HL-60 (cell line): ENCODE measurements at regions not wholly inside any gene's neighbourhood (a gene's known extent, or its start where the extent isn't known, plus 50 kb on each side); places are given as distances from the start of the nearest gene placed in this dataset.

Experiments
- DNase-seq, 2 experiments: peaks; one replicate each; pipeline ENCODE4 v3.0.0-alpha.2; 2010 to 2020; ENCODE audit warnings: low read depth in 1 of 2, low spot score in 1 of 2
- H3K27ac ChIP-seq: fragments of 250-450 bp; sonication (Bioruptor Pico); replicated peaks from 2 replicates; pipeline ENCODE4 v1.5.1; 2020; ENCODE audit warnings: mild to moderate bottlenecking, moderate library complexity
- H3K27me3 ChIP-seq: fragments of 250-450 bp; sonication (Bioruptor Pico); 2 replicates; pipeline ENCODE4 v1.5.1; 2021; ENCODE audit warnings: mild to moderate bottlenecking, moderate library complexity; ENCODE audit not compliant: insufficient read depth, poor library complexity, severe bottlenecking
- H3K4me3 ChIP-seq: replicated peaks from 2 replicates; pipeline ENCODE4 v1.5.1; 2011; ENCODE audit warnings: mild to moderate bottlenecking, control low read depth, low read length; ENCODE audit not compliant: insufficient read depth
- CTCF ChIP-seq: IDR thresholded peaks from one replicate; pipeline ENCODE4 v1.5.1; 2011; ENCODE audit warnings: low read length, control low read depth, inconsistent platforms; ENCODE audit not compliant: insufficient read depth
- GABPA ChIP-seq: IDR thresholded peaks from 2 replicates; pipeline ENCODE4 v1.6.1; 2012; ENCODE audit warnings: low read depth
- POLR2AphosphoS5 ChIP-seq: IDR thresholded peaks from 2 replicates; pipeline ENCODE4 v1.6.1; 2012; ENCODE audit warnings: low read depth
- REST ChIP-seq: IDR thresholded peaks from 2 replicates; pipeline ENCODE4 v1.6.1; 2012; ENCODE audit warnings: low read depth; ENCODE audit not compliant: insufficient replicate concordance
- SPI1 ChIP-seq: IDR thresholded peaks from 2 replicates; pipeline ENCODE4 v1.6.1; 2012; ENCODE audit warnings: low read depth, mild to moderate bottlenecking, borderline replicate concordance

DNA sequence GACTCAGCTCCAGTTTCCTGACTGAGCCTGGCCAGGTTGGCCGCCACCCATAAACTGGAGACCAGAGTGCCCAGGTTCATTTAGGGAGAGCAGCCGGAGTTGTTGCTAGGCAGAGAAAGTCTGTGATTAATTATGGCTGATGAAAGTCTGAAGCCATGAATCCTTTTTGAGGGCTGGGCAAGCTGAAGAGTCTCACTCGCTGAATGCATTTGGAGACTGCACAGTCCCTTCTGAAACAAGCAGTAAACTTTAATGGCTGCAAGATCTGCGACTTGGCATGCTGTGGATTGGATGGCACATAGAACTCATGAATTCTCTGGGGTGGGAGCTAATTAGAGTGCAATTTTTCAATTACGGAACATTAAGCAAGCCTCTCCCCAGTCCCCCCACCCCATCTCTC, 282.1 kb downstream of the RPLP1 start:
- Histone ChIP-seq H3K4me3 (no peak overlapping the region), H3K27ac (no peak overlapping the region), H3K27me3 (no peaks in the 10 kb centered on the region)
- TF ChIP-seq CTCF (no peak), REST (no peak), SPI1 (no peak), GABPA (no peak), POLR2AphosphoS5 (no peak)
- DNase-seq, result no peak

GRCh38 chr15:69735121-69735520, 282.5 kb downstream of the RPLP1 start:
- no peak for DNase-seq
- no peak for TF ChIP-seq CTCF
- no peak for TF ChIP-seq SPI1
- no peak for TF ChIP-seq POLR2AphosphoS5
- H3K4me3 ChIP-seq, result no peak overlapping the region
- no peaks in the 10 kb centered on the region for H3K27me3 ChIP-seq
- H3K27ac ChIP-seq, result no peak overlapping the region

DNA sequence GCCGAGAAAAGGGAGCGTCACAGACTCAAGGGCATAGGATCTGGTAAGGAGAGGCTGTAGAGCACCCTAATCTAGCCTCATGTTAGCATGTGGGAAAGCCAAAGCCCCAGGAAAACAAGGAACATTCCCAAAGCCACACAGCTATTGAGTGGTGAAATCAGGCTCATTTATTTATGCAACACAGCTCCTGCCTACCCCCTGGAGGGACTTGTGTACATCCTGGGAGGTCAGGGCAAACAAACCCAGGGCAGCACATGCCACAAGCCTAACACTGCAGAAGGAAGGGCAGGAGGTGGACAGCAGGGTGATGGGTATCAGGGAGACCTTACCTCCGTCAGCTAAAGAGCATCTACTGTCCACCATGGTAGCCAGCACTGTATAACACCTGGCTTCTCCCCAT, 283.5 kb downstream of the RPLP1 start:
- Histone ChIP-seq H3K4me3 (no peak overlapping the region), H3K27me3 (no peaks in the 10 kb centered on the region), H3K27ac (no peak overlapping the region)
- no peak for TF ChIP-seq POLR2AphosphoS5
- TF ChIP-seq CTCF, result no peak
- TF ChIP-seq SPI1, result no peak
- TF ChIP-seq GABPA, result no peak
- TF ChIP-seq REST, result no peak
- DNase-seq, result no peak

DNA sequence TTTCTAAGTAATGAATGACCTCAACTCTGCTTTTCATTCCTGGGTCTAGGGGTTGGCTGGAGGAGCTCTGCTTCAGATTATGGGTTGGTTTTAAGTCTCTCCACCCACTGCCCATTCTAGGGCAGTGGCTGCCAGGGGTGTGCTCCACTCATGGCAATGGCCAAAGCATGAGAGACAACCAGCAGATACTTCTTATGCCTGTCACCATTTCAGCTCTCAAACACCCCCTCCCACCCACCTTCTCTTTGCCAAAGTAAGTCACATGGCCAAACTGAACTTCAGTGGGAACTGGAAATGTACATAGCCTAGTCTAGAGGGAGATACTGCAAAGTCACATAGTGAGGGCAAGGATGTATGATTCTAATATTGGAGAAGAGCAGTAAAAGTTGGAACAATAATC, 285.3 kb downstream of the RPLP1 start:
- no peak overlapping the region for H3K4me3 ChIP-seq
- no peak overlapping the region for H3K27ac ChIP-seq
- no peak for TF ChIP-seq REST
- no peak for TF ChIP-seq CTCF
- TF ChIP-seq GABPA, result no peak
- TF ChIP-seq POLR2AphosphoS5, result no peak
- no peak for TF ChIP-seq SPI1
- H3K27me3 ChIP-seq, result no peaks in the 10 kb centered on the region
- DNase-seq, result no peak
